Adrenal gland (tissue), 9 donors: ENCODE measurements at regions not wholly inside any gene's neighbourhood (a gene's known extent, or its start where the extent isn't known, plus 50 kb on each side); places are given as distances from the start of the nearest gene placed in this dataset.
"Not testable (repeated sequence)": the region's sequence is repeated elsewhere in the genome, so short reads cannot be mapped to it uniquely, and the experiment has no call there.

Experiments
- DNase-seq, 7 donors: peaks; one replicate each; pipeline ENCODE4 v3.0.0-alpha.2; 2019 to 2020
- H3K27ac ChIP-seq, 5 donors: fragments of 200-600 bp; sonication (generic) in 4 of 5; 1 replicate in 3 of 5; 2 replicates in 2 of 5; pipeline versions ENCODE4 v1.5.1 to v1.8.0; 2016 to 2020; ENCODE audit warnings: mild to moderate bottlenecking in 1 of 5
- H3K27me3 ChIP-seq: fragments of 200-600 bp; 2 replicates; pipeline ENCODE4 v1.8.0; 2021
- H3K36me3 ChIP-seq, 2 donors: fragments of 200-600 bp; replicated peaks in 1 of 2; 1 replicate in 1 of 2; 2 replicates in 1 of 2; pipeline versions ENCODE4 v1.5.1 to v1.8.0; 2018 to 2022
- H3K4me1 ChIP-seq, 2 donors: fragments of 200-600 bp; replicated peaks in 1 of 2; 1 replicate in 1 of 2; 2 replicates in 1 of 2; pipeline versions ENCODE4 v1.5.1 to v1.8.0; 2018 to 2021
- H3K4me3 ChIP-seq, 4 donors: fragments of 200-600 bp; sonication (generic) in 3 of 4; one replicate each; pipeline ENCODE4 v1.5.1; 2016 to 2018
- H3K9me3 ChIP-seq, 3 donors: fragments of 200-600 bp; sonication (generic) in 1 of 3; replicated peaks in 1 of 3; 1 replicate in 2 of 3; 2 replicates in 1 of 3; pipeline versions ENCODE4 v1.5.1 to v1.8.0; 2016 to 2021
- POLR2A ChIP-seq, 2 donors: fragments of 450-650 bp; IDR thresholded peaks; one replicate each; pipeline ENCODE4 v1.6.1; 2017; ENCODE audit warnings: antibody characterized with exemption in 2 of 2, mild to moderate bottlenecking in 2 of 2, moderate library complexity in 1 of 2
- WGBS, 4 donors: extraction: QIAGEN DNeasy Blood & Tissue Kit in 2 of 4; methylation state at CpG; one replicate each; pipeline versions ENCODE4 v1.1.5 to v1.1.7; 2013 to 2017; 5-methylcytosine and 5-hydroxymethylcytosine counted together
- intact Hi-C, 2 donors: fragments of 100-400 bp; cut with DNase I; formaldehyde crosslinking; loops; one replicate each; pipeline versions ENCODE4 v1.14.1 to v1.15.0; 2022 to 2023
- TF ChIP-seq, protein P1 (sequence below), 6 experiments: fragments of 450-650 bp in 4 of 6; fragments of 200-600 bp in 2 of 6; sonication (generic) in 1 of 6; IDR thresholded peaks; 1 replicate in 5 of 6; 2 replicates in 1 of 6; pipeline versions ENCODE4 v1.5.1 to v1.8.0; 2016 to 2021; ENCODE audit warnings: antibody characterized with exemption in 6 of 6, mild to moderate bottlenecking in 2 of 6, moderate library complexity in 1 of 6
- donor health status: healthy with polysubstance abuse.
- donor health status: Bipolar disorder and iron deficiency.
- donor health status: DM: yes; HTN: yes; CAD: no.
- donor health status: DM: no; HTN: no; CAD: no.
- donor health status: DM: no; HTN: no; CAD: no.

DNA sequence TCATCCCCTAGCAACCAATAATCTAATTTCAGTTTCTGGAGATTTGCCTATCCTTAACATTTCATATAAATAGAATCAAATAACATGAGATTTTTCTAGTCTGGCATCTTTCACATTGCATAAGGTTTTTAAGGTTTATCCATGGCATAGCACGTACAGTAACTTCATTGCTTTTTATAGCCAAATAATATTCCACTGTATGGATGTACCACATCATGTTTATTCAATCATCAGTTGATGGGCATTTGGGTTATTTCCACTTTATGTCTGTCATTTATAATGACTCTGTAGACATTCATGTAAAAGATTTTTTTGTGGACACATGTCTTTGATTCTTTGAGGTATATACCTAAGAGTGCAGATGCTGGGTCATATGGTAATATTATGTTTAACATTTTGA lies 1052.6 kb downstream of the DNAJB9 start:
- no peak for DNase-seq
- Histone ChIP-seq H3K27ac (no peak overlapping the region), H3K4me3 (no peak overlapping the region), H3K4me1 (no peaks in the 10 kb centered on the region), H3K27me3 (no peaks in the 10 kb centered on the region), H3K36me3 (no peaks in the 10 kb centered on the region), H3K9me3 (no peaks in the 10 kb centered on the region)
- WGBS, 4 donors: 79 to 95% (median 89%) methylated on average over 1 of the region's 1 CpG
- TF ChIP-seq POLR2A (IDR thresholded peaks at IDR 0.05): no peak
- TF ChIP-seq, protein P1, sequence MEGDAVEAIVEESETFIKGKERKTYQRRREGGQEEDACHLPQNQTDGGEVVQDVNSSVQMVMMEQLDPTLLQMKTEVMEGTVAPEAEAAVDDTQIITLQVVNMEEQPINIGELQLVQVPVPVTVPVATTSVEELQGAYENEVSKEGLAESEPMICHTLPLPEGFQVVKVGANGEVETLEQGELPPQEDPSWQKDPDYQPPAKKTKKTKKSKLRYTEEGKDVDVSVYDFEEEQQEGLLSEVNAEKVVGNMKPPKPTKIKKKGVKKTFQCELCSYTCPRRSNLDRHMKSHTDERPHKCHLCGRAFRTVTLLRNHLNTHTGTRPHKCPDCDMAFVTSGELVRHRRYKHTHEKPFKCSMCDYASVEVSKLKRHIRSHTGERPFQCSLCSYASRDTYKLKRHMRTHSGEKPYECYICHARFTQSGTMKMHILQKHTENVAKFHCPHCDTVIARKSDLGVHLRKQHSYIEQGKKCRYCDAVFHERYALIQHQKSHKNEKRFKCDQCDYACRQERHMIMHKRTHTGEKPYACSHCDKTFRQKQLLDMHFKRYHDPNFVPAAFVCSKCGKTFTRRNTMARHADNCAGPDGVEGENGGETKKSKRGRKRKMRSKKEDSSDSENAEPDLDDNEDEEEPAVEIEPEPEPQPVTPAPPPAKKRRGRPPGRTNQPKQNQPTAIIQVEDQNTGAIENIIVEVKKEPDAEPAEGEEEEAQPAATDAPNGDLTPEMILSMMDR (IDR thresholded peaks at IDR 0.05): no peak
- intact Hi-C loops: no loop called here

DNA sequence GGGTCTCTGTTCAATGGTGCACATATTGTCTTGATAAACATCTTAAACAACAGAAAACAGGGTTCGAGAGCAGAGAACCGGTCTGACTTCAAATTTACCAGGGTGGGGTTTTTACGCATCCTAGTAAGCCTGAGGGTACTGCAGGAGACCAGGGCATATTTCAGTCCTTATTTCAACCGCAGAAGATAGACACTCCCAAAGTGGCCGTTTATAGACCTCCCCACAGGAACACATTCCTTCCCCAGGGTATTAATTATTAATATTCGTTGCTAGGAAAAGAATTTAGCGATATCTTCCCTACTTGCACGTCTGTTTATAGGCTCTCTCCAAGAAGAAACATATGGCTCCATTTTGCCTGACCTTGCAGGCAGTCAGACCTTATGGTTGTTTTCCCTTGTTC lies 1063.2 kb downstream of the DNAJB9 start:
- H3K4me3 ChIP-seq, DNase-seq, H3K27ac ChIP-seq, intact Hi-C loops, H3K27me3 ChIP-seq, H3K36me3 ChIP-seq, H3K4me1 ChIP-seq, H3K9me3 ChIP-seq: not testable (repeated sequence)
- WGBS, 4 donors: 70 to 78% (median 72%) methylated on average over 8 of the region's 8 CpGs

DNA sequence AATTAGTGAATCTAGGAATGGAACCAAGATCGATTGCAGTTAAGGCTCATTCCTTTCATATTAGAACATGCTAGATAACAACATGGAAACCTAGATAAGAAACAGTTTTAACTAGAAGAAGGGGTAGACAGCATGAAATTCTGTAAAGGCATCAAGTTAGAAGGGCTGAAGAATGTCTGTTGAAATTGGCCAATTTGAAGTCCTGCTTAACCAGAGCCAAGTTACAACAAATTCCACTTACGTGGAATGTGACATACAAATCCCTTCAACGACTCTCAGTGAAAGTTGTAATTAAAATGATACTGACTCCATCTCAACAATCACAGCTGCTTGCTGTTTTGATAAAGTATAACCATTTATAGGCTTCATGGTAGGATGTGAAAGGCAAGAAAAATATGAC lies 1065.7 kb downstream of the DNAJB9 start:
- no peak for DNase-seq
- no peaks in the 10 kb centered on the region for H3K4me1 ChIP-seq
- peaks cover 0 to 5% (median 0%) of the 10 kb centered on the region in 3 donors for H3K9me3 ChIP-seq
- TF ChIP-seq POLR2A (IDR thresholded peaks at IDR 0.05): no peak
- TF ChIP-seq, protein P1 (IDR thresholded peaks at IDR 0.05): no peak
- H3K4me3 ChIP-seq: no peak overlapping the region
- no peaks in the 10 kb centered on the region for H3K27me3 ChIP-seq
- no peaks in the 10 kb centered on the region for H3K36me3 ChIP-seq
- H3K27ac ChIP-seq: no peak overlapping the region
- WGBS, 4 donors: 60 to 75% (median 66%) methylated on average over 3 of the region's 3 CpGs
- intact Hi-C loops: no loop called here

DNA sequence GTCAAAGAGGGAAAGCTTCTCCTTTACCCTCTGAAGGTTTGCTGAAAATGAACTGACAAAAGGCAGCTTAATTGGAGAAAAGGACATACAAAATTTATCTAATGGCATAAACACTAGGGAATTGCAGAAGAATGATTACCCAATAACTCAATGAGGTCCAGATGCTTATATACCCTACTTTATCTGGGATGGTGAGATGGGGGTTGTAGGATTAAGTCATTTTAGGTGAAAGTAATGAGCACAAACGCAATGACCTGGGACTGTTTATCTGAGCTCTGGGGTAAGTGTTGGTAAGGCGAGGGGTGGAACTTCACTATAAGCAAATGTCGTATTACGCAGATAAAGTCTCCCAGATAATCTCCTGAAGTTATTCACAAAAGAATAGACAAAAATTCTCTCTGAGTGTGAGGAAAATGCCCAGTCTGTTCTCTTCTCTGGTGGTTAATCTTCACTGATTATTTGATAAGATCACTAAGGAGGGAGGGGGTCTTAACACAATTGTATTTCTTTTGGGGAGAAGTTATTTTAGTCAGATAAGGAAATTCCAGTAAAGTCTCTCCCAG lies 1067.8 kb downstream of the DNAJB9 start:
- no peaks in the 10 kb centered on the region for H3K36me3 ChIP-seq
- peaks cover 0 to 5% (median 0%) of the 10 kb centered on the region in 3 donors for H3K9me3 ChIP-seq
- 75 to 87% (median 83%) methylated on average over 4 of the region's 4 CpGs for WGBS, 4 donors
- no peak overlapping the region for H3K4me3 ChIP-seq
- no peaks in the 10 kb centered on the region for H3K27me3 ChIP-seq
- no peak for DNase-seq
- intact Hi-C loops: no loop called here
- no peak overlapping the region for H3K27ac ChIP-seq
- H3K4me1 ChIP-seq: no peaks in the 10 kb centered on the region
- TF ChIP-seq, protein P1 (IDR thresholded peaks at IDR 0.05): no peak
- TF ChIP-seq POLR2A (IDR thresholded peaks at IDR 0.05): no peak

DNA sequence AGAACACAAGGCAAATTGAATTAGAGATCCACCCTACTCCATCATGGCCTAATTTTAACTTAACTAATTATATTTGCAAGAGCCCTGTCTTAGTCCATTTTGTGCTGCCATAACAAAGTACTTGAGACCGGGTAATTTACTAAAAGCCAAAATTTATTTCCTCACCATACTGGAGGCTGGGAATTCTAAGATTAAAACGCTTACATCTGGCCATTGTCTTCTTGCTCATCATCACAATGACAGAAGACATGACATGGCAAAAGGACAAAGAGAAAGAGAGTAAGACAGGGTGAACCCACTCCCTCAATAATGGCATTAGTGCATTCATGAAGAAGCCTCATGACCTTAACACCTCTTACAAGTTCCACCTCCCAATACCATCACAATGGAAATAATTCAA lies 1068.6 kb downstream of the DNAJB9 start:
- no peaks in the 10 kb centered on the region for H3K36me3 ChIP-seq
- intact Hi-C loops: no loop called here
- H3K9me3 ChIP-seq: peaks cover 0 to 5% (median 0%) of the 10 kb centered on the region in 3 donors
- TF ChIP-seq POLR2A (IDR thresholded peaks at IDR 0.05): no peak
- TF ChIP-seq, protein P1 (IDR thresholded peaks at IDR 0.05): no peak
- no peaks in the 10 kb centered on the region for H3K27me3 ChIP-seq
- 67 to 81% (median 76%) methylated on average over 2 of the region's 2 CpGs for WGBS, 4 donors
- H3K4me3 ChIP-seq: no peak overlapping the region
- H3K27ac ChIP-seq: no peak overlapping the region
- DNase-seq: no peak
- H3K4me1 ChIP-seq: no peaks in the 10 kb centered on the region
